Endodermal cell (in vitro differentiated cells): ENCODE measurements at regions not wholly inside any gene's neighbourhood (a gene's known extent, or its start where the extent isn't known, plus 50 kb on each side); places are given as distances from the start of the nearest gene placed in this dataset.

Experiments used
- DNase-seq: peaks from one replicate; pipeline ENCODE4 v3.0.0-alpha.2; 2017
- H3K27ac ChIP-seq: 2 replicates; pipeline ENCODE4 v1.5.1; 2013; ENCODE audit warnings: mild to moderate bottlenecking, low read depth, low read length, moderate library complexity
- H3K27me3 ChIP-seq: 2 replicates; pipeline ENCODE4 v1.6.1; 2013; ENCODE audit warnings: mild to moderate bottlenecking, low read length, moderate library complexity; ENCODE audit not compliant: insufficient read depth, control insufficient read depth, poor library complexity, severe bottlenecking
- H3K36me3 ChIP-seq: 2 replicates; pipeline ENCODE4 v1.7.0; 2013; ENCODE audit warnings: mild to moderate bottlenecking, low read length, moderate library complexity; ENCODE audit not compliant: control insufficient read depth, insufficient read depth
- H3K4me1 ChIP-seq: one replicate; pipeline ENCODE4 v1.7.0; 2013; ENCODE audit warnings: low read length; ENCODE audit not compliant: control insufficient read depth, insufficient read depth
- H3K4me3 ChIP-seq: 2 replicates; pipeline ENCODE4 v1.5.1; 2013; ENCODE audit warnings: mild to moderate bottlenecking, low read length, moderate library complexity
- H3K9ac ChIP-seq: 2 replicates; pipeline ENCODE4 v1.6.1; 2013; ENCODE audit warnings: mild to moderate bottlenecking, low read length, moderate library complexity; ENCODE audit not compliant: poor library complexity, severe bottlenecking; ENCODE audit errors: extremely low read depth
- H3K9me3 ChIP-seq: 2 replicates; pipeline ENCODE4 v1.6.1; 2013; ENCODE audit warnings: mild to moderate bottlenecking, low read length, moderate library complexity; ENCODE audit not compliant: control insufficient read depth
- H3K27ac Mint-ChIP-seq: 2 replicates; pipeline ENCODE4 v1.8.0; 2020; ENCODE audit warnings: mixed read lengths
- H3K27me3 Mint-ChIP-seq: 2 replicates; pipeline ENCODE4 v1.8.0; 2021; ENCODE audit warnings: mild to moderate bottlenecking, mixed read lengths; ENCODE audit not compliant: insufficient read depth
- H3K36me3 Mint-ChIP-seq: 2 replicates; pipeline ENCODE4 v1.8.0; 2020; ENCODE audit warnings: low read depth, mixed read lengths
- H3K4me1 Mint-ChIP-seq: 2 replicates; pipeline ENCODE4 v1.8.0; 2020; ENCODE audit warnings: mixed read lengths
- H3K4me3 Mint-ChIP-seq: 2 replicates; pipeline ENCODE4 v1.8.0; 2020; ENCODE audit warnings: mild to moderate bottlenecking, moderate library complexity, mixed read lengths
- H3K9me3 Mint-ChIP-seq: 2 replicates; pipeline ENCODE4 v1.8.0; 2020; ENCODE audit warnings: mild to moderate bottlenecking, mixed read lengths
- WGBS, 2 experiments: methylation state at CpG; one replicate each; pipeline versions ENCODE4 v1.1.5 to v1.1.7; 2013; ENCODE audit warnings: missing lambda C conversion rate in 2 of 2, mixed read lengths in 1 of 2; ENCODE audit not compliant: insufficient coverage in 1 of 2, insufficient read length in 1 of 2; 5-methylcytosine and 5-hydroxymethylcytosine counted together
- TF ChIP-seq, protein P1 (sequence below): fragments of 200-600 bp; sonication (generic); conservative IDR thresholded peaks from 2 replicates; pipeline ENCODE4 v1.5.0; 2021; ENCODE audit warnings: antibody characterized with exemption, mild to moderate bottlenecking

DNA sequence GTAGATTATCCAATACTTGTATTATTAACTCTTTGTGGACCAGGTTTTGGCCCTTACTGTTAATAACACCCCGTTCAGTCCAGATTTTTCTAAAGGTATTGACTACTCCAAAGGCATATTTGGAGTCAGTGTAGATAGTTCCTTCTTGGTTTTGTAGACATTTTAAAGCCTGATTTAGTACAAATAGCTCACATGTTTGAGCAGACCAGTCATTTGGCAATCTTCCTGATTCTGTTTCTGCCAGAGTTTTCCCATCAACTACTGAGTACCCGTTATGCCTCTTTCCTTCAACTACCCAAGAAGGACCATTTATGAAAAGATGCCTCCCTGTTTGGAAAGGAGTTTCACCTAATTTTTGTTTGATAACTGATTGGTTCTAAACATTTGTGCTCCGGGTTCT is 82.0 kb downstream of the CHCHD4 start:
- no peak overlapping the region for H3K27ac ChIP-seq
- Mint-ChIP-seq H3K4me1 (peaks cover 5% of the 10 kb centered on the region), H3K4me3 (no peak overlapping the region), H3K36me3 (peaks cover 40% of the 10 kb centered on the region), H3K27ac (no peak overlapping the region), H3K9me3 (peaks cover 28% of the 10 kb centered on the region), H3K27me3 (peaks cover 8% of the 10 kb centered on the region)
- H3K27me3 ChIP-seq = no peaks in the 10 kb centered on the region
- 83 to 96% methylated on average over 1 to 3 of the region's 3 CpGs for WGBS, 2 experiments
- TF ChIP-seq, protein P1, sequence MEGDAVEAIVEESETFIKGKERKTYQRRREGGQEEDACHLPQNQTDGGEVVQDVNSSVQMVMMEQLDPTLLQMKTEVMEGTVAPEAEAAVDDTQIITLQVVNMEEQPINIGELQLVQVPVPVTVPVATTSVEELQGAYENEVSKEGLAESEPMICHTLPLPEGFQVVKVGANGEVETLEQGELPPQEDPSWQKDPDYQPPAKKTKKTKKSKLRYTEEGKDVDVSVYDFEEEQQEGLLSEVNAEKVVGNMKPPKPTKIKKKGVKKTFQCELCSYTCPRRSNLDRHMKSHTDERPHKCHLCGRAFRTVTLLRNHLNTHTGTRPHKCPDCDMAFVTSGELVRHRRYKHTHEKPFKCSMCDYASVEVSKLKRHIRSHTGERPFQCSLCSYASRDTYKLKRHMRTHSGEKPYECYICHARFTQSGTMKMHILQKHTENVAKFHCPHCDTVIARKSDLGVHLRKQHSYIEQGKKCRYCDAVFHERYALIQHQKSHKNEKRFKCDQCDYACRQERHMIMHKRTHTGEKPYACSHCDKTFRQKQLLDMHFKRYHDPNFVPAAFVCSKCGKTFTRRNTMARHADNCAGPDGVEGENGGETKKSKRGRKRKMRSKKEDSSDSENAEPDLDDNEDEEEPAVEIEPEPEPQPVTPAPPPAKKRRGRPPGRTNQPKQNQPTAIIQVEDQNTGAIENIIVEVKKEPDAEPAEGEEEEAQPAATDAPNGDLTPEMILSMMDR = no peak
- no peak for DNase-seq
- no peak overlapping the region for H3K4me3 ChIP-seq
- H3K36me3 ChIP-seq = no peaks in the 10 kb centered on the region
- peaks cover 27% of the 10 kb centered on the region for H3K9me3 ChIP-seq
- H3K9ac ChIP-seq = no peak overlapping the region
- peaks cover 7% of the 10 kb centered on the region for H3K4me1 ChIP-seq

DNA sequence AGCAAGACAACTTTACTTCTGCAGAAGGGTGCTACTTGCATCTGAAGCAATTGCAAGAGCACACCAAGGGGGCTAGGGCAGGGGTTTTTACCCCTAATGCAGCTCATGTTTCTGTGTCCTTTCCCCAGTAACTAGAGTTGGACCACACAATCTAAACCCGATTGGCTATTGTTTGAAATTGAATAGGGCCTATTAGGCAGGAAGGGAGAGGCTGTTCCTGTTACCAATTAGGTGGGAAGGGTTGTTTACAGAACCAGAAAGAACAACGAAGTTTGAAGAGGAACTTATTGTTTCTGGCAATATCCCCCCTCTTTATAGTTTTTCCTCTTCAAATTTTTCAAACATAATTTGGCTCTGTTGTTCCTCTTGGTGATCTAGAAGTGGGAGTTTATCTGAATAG is 85.5 kb downstream of the CHCHD4 start:
- no peak overlapping the region for H3K27ac Mint-ChIP-seq
- H3K4me3 Mint-ChIP-seq = no peak overlapping the region
- Histone ChIP-seq H3K27me3 (no peaks in the 10 kb centered on the region), H3K27ac (no peak overlapping the region), H3K4me1 (no peaks in the 10 kb centered on the region), H3K4me3 (no peak overlapping the region), H3K9me3 (peaks cover 40% of the 10 kb centered on the region), H3K9ac (no peak overlapping the region), H3K36me3 (no peaks in the 10 kb centered on the region)
- peaks cover 9% of the 10 kb centered on the region for H3K27me3 Mint-ChIP-seq
- H3K36me3 Mint-ChIP-seq = peaks cover 49% of the 10 kb centered on the region
- WGBS, 2 experiments = 80 to 96% methylated on average over 1 to 2 of the region's 2 CpGs
- peaks cover 53% of the 10 kb centered on the region for H3K9me3 Mint-ChIP-seq
- no peak for DNase-seq
- TF ChIP-seq, protein P1 = no peak
- H3K4me1 Mint-ChIP-seq = no peaks in the 10 kb centered on the region

DNA sequence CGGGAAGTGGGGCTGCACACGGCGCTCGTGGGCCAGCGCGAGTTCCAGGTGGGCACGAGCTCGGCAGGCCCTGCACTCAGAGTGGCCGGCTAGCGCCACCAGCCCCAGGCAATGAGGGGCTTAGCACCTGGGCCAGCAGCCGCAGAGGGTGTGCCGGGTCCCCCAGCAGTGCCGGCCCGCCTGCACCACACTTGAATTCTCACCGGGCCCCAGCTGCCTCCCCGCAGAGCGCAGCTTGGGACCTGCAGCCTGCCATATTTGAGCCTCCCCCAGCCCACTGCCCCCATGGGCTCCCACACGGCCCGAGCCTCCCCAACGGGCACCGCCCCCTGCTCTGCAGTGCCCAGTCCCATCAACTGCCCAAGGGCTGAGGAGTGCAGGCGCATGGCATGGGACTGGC is 87.5 kb downstream of the CHCHD4 start:
- 94 to 97% methylated on average over 12 to 22 of the region's 22 CpGs for WGBS, 2 experiments
- H3K36me3 ChIP-seq = no peaks in the 10 kb centered on the region
- H3K27ac ChIP-seq = no peak overlapping the region
- no peak overlapping the region for H3K9ac ChIP-seq
- H3K9me3 ChIP-seq = peaks cover 49% of the 10 kb centered on the region
- H3K4me3 ChIP-seq = no peak overlapping the region
- Mint-ChIP-seq H3K9me3 (peaks cover 54% of the 10 kb centered on the region), H3K4me1 (no peaks in the 10 kb centered on the region), H3K4me3 (no peak overlapping the region), H3K27me3 (peaks cover 6% of the 10 kb centered on the region), H3K27ac (no peak overlapping the region), H3K36me3 (peaks cover 40% of the 10 kb centered on the region)
- no peaks in the 10 kb centered on the region for H3K4me1 ChIP-seq
- H3K27me3 ChIP-seq = no peaks in the 10 kb centered on the region
- TF ChIP-seq, protein P1 = no peak
- DNase-seq = no peak
